Activated CD8-positive, alpha-beta T cell treated with anti-CD3 and anti-CD28 coated beads, Interleukin-2, amount 10 ng/mL, durations not matched to agents 7 days and 5 days (primary cell): ENCODE measurements at regions not wholly inside any gene's neighbourhood (a gene's known extent, or its start where the extent isn't known, plus 50 kb on each side); places are given as distances from the start of the nearest gene placed in this dataset.

Experiments
- ATAC-seq: fragments of 150-1000 bp; cut with Tn5 transposase; one replicate; pipeline ENCODE4 v1.10.0; 2021; ENCODE audit warnings: moderate library complexity
- CTCF ChIA-PET: fragments of 350-600 bp; sonication (Branson Sonifier 250); formaldehyde crosslinking; loops from one replicate; lab custom pipeline; 2021; ENCODE audit warnings: antibody characterized with exemption; lab: Charles Lee
- POLR2A ChIA-PET: fragments of 350-600 bp; sonication (Branson Sonifier 250); formaldehyde crosslinking; loops from one replicate; lab custom pipeline; 2021; ENCODE audit warnings: antibody characterized with exemption; lab: Charles Lee
- DNase-seq: peaks from one replicate; pipeline ENCODE4 v3.0.0-alpha.2; 2020
- H3K27ac Mint-ChIP-seq: one replicate; pipeline ENCODE4 v1.8.0; 2021; ENCODE audit warnings: mild to moderate bottlenecking, mixed read lengths
- H3K27me3 Mint-ChIP-seq: one replicate; pipeline ENCODE4 v1.8.0; 2021; ENCODE audit warnings: low read depth, mixed read lengths
- H3K36me3 Mint-ChIP-seq: one replicate; pipeline ENCODE4 v1.8.0; 2021; ENCODE audit warnings: low read depth, mixed read lengths
- H3K4me1 Mint-ChIP-seq: one replicate; pipeline ENCODE4 v1.8.0; 2021; ENCODE audit warnings: low read depth, mixed read lengths
- H3K4me3 Mint-ChIP-seq: one replicate; pipeline ENCODE4 v1.8.0; 2021; ENCODE audit warnings: mild to moderate bottlenecking, mixed read lengths
- H3K9me3 Mint-ChIP-seq: one replicate; pipeline ENCODE4 v1.8.0; 2022; ENCODE audit warnings: mixed read lengths; ENCODE audit not compliant: insufficient read depth

- CTCF ChIA-PET = no interaction called here
- no peak overlapping the region for H3K27ac Mint-ChIP-seq
Observed at GRCh38 chr2:21412944-21413443, 289.2 kb downstream of the TDRD15 start.

GRCh38 chr2:21415234-21415633 lies 291.5 kb downstream of the TDRD15 start:
- no peak for ATAC-seq
- DNase-seq = no peak
- ChIA-PET POLR2A (no interaction called here), CTCF (no interaction called here)
- Mint-ChIP-seq H3K9me3 (no peaks in the 10 kb centered on the region), H3K27ac (no peak overlapping the region), H3K27me3 (no peaks in the 10 kb centered on the region), H3K4me3 (no peak overlapping the region), H3K4me1 (no peaks in the 10 kb centered on the region), H3K36me3 (no peaks in the 10 kb centered on the region)

More at GRCh38 chr2:21412944-21413443, 289.2 kb downstream of the TDRD15 start:
- POLR2A ChIA-PET = no interaction called here
- no peak for ATAC-seq
- Mint-ChIP-seq H3K9me3 (no peaks in the 10 kb centered on the region), H3K27me3 (no peaks in the 10 kb centered on the region), H3K36me3 (no peaks in the 10 kb centered on the region), H3K4me3 (no peak overlapping the region), H3K4me1 (no peaks in the 10 kb centered on the region)
- DNase-seq = no peak

GRCh38 chr2:21416226-21416625 lies 292.5 kb downstream of the TDRD15 start:
- ATAC-seq (no peak), DNase-seq (no peak)
- no peaks in the 10 kb centered on the region for H3K4me1 Mint-ChIP-seq
- H3K4me3 Mint-ChIP-seq = no peak overlapping the region
- H3K36me3 Mint-ChIP-seq = no peaks in the 10 kb centered on the region
- CTCF ChIA-PET = no interaction called here
- POLR2A ChIA-PET = no interaction called here
- no peak overlapping the region for H3K27ac Mint-ChIP-seq
- no peaks in the 10 kb centered on the region for H3K27me3 Mint-ChIP-seq
- H3K9me3 Mint-ChIP-seq = no peaks in the 10 kb centered on the region

- POLR2A ChIA-PET = no interaction called here
- Mint-ChIP-seq H3K4me3 (no peak overlapping the region), H3K36me3 (no peaks in the 10 kb centered on the region)
Observed at GRCh38 chr2:21418456-21418855, 294.7 kb downstream of the TDRD15 start.

GRCh38 chr2:21420553-21421335 lies 297.0 kb downstream of the TDRD15 start:
- ATAC-seq (no peak), DNase-seq (no peak)
- no peak overlapping the region for H3K4me3 Mint-ChIP-seq
- H3K27me3 Mint-ChIP-seq = no peaks in the 10 kb centered on the region
- no peak overlapping the region for H3K27ac Mint-ChIP-seq
- no peaks in the 10 kb centered on the region for H3K4me1 Mint-ChIP-seq
- POLR2A ChIA-PET = no interaction called here
- CTCF ChIA-PET = no interaction called here
- H3K9me3 Mint-ChIP-seq = no peaks in the 10 kb centered on the region
- H3K36me3 Mint-ChIP-seq = no peaks in the 10 kb centered on the region

More at GRCh38 chr2:21418456-21418855, 294.7 kb downstream of the TDRD15 start:
- H3K27me3 Mint-ChIP-seq = no peaks in the 10 kb centered on the region
- CTCF ChIA-PET = no interaction called here
- H3K9me3 Mint-ChIP-seq = no peaks in the 10 kb centered on the region
- DNase-seq (no peak), ATAC-seq (no peak)
- H3K4me1 Mint-ChIP-seq = no peaks in the 10 kb centered on the region
- no peak overlapping the region for H3K27ac Mint-ChIP-seq

GRCh38 chr2:21422050-21422449 lies 298.3 kb downstream of the TDRD15 start:
- POLR2A ChIA-PET = no interaction called here

GRCh38 chr2:21422724-21423522 lies 299.2 kb downstream of the TDRD15 start:
- DNase-seq (no peak), ATAC-seq (no peak)
- Mint-ChIP-seq H3K9me3 (no peaks in the 10 kb centered on the region), H3K4me3 (no peak overlapping the region), H3K4me1 (peaks cover 6% of the 10 kb centered on the region), H3K36me3 (no peaks in the 10 kb centered on the region), H3K27me3 (no peaks in the 10 kb centered on the region), H3K27ac (no peak overlapping the region)
- CTCF ChIA-PET = no interaction called here
- POLR2A ChIA-PET = no interaction called here

More at GRCh38 chr2:21422050-21422449, 298.3 kb downstream of the TDRD15 start:
- DNase-seq (peak; percentile 21), ATAC-seq (no peak)
- Mint-ChIP-seq H3K36me3 (no peaks in the 10 kb centered on the region), H3K4me1 (no peaks in the 10 kb centered on the region), H3K27ac (no peak overlapping the region), H3K27me3 (no peaks in the 10 kb centered on the region), H3K9me3 (no peaks in the 10 kb centered on the region), H3K4me3 (no peak overlapping the region)
- CTCF ChIA-PET = no interaction called here

GRCh38 chr2:21423854-21424253 lies 300.1 kb downstream of the TDRD15 start:
- POLR2A ChIA-PET = no interaction called here
- Mint-ChIP-seq H3K36me3 (no peaks in the 10 kb centered on the region), H3K9me3 (no peaks in the 10 kb centered on the region), H3K4me1 (peaks cover 6% of the 10 kb centered on the region), H3K4me3 (no peak overlapping the region), H3K27ac (no peak overlapping the region), H3K27me3 (no peaks in the 10 kb centered on the region)
- DNase-seq (no peak), ATAC-seq (no peak)
- CTCF ChIA-PET = no interaction called here

GRCh38 chr2:21424375-21424774 lies 300.6 kb downstream of the TDRD15 start:
- Mint-ChIP-seq H3K4me1 (peaks cover 6% of the 10 kb centered on the region), H3K4me3 (no peak overlapping the region)
- CTCF ChIA-PET = no interaction called here

GRCh38 chr2:21427606-21428005 lies 303.8 kb downstream of the TDRD15 start:
- POLR2A ChIA-PET = no interaction called here
- Mint-ChIP-seq H3K36me3 (no peaks in the 10 kb centered on the region), H3K27me3 (no peaks in the 10 kb centered on the region), H3K4me3 (no peak overlapping the region), H3K9me3 (peaks cover 4% of the 10 kb centered on the region), H3K4me1 (peaks cover 6% of the 10 kb centered on the region), H3K27ac (no peak overlapping the region)
- no peak for DNase-seq
- ATAC-seq = no peak
- CTCF ChIA-PET = no interaction called here

More at GRCh38 chr2:21424375-21424774, 300.6 kb downstream of the TDRD15 start:
- H3K27me3 Mint-ChIP-seq = no peaks in the 10 kb centered on the region
- no peaks in the 10 kb centered on the region for H3K36me3 Mint-ChIP-seq
- no peak overlapping the region for H3K27ac Mint-ChIP-seq
- H3K9me3 Mint-ChIP-seq = peaks cover 4% of the 10 kb centered on the region
- POLR2A ChIA-PET = no interaction called here
- DNase-seq (no peak), ATAC-seq (no peak)

GRCh38 chr2:21428754-21429153 lies 305.0 kb downstream of the TDRD15 start:
- no peak overlapping the region for H3K27ac Mint-ChIP-seq
- H3K27me3 Mint-ChIP-seq = no peaks in the 10 kb centered on the region
- ChIA-PET POLR2A (no interaction called here), CTCF (no interaction called here)
- no peaks in the 10 kb centered on the region for H3K36me3 Mint-ChIP-seq
- H3K4me1 Mint-ChIP-seq = peaks cover 6% of the 10 kb centered on the region
- DNase-seq (no peak), ATAC-seq (no peak)
- H3K9me3 Mint-ChIP-seq = peaks cover 4% of the 10 kb centered on the region
- H3K4me3 Mint-ChIP-seq = no peak overlapping the region

- POLR2A ChIA-PET = no interaction called here
Observed at GRCh38 chr2:21429747-21430146, 306.0 kb downstream of the TDRD15 start.

More at GRCh38 chr2:21429747-21430146, 306.0 kb downstream of the TDRD15 start:
- Mint-ChIP-seq H3K36me3 (no peaks in the 10 kb centered on the region), H3K4me1 (peaks cover 6% of the 10 kb centered on the region), H3K4me3 (no peak overlapping the region), H3K9me3 (peaks cover 4% of the 10 kb centered on the region), H3K27me3 (no peaks in the 10 kb centered on the region), H3K27ac (no peak overlapping the region)
- no peak for ATAC-seq
- CTCF ChIA-PET = no interaction called here
- no peak for DNase-seq
